HG03196 (cell line): ENCODE measurements at regions not wholly inside any gene's neighbourhood (a gene's known extent, or its start where the extent isn't known, plus 50 kb on each side); places are given as distances from the start of the nearest gene placed in this dataset.

ENCODE experiments used
- ATAC-seq: cut with Tn5 transposase; IDR thresholded peaks from one replicate; pipeline ENCODE4 v1.9.1; 2021; ENCODE audit not compliant: unreplicated experiment

GRCh38 chr18:47418746-47419145 lies 167.3 kb upstream of the SKOR2 start:
- no peak for ATAC-seq

- no peak for ATAC-seq
Measured at GRCh38 chr18:47417807-47418206, 166.3 kb upstream of the SKOR2 start.

GRCh38 chr18:47415881-47416280 lies 164.4 kb upstream of the SKOR2 start:
- ATAC-seq, result no peak

- no peak for ATAC-seq
Measured at GRCh38 chr18:47413327-47413726, 161.9 kb upstream of the SKOR2 start.

GRCh38 chr18:47412924-47413323 lies 161.5 kb upstream of the SKOR2 start:
- no peak for ATAC-seq

GRCh38 chr18:47411159-47411558 lies 159.7 kb upstream of the SKOR2 start:
- ATAC-seq, result no peak

GRCh38 chr18:47410139-47410538 lies 158.7 kb upstream of the SKOR2 start:
- no peak for ATAC-seq

GRCh38 chr18:47409519-47409918 lies 158.1 kb upstream of the SKOR2 start:
- ATAC-seq, result no peak

GRCh38 chr18:47407736-47408135 lies 156.3 kb upstream of the SKOR2 start:
- no peak for ATAC-seq

GRCh38 chr18:47404845-47405244 lies 153.4 kb upstream of the SKOR2 start:
- no peak for ATAC-seq

- ATAC-seq, result no peak
Measured at GRCh38 chr18:47403949-47404348, 152.5 kb upstream of the SKOR2 start.

- no peak for ATAC-seq
Measured at GRCh38 chr18:47403317-47403716, 151.9 kb upstream of the SKOR2 start.

- ATAC-seq, result no peak
Measured at GRCh38 chr18:47399475-47399874, 148.0 kb upstream of the SKOR2 start.

- no peak for ATAC-seq
Measured at GRCh38 chr18:47397671-47398319, 146.3 kb upstream of the SKOR2 start.

- no peak for ATAC-seq
Measured at GRCh38 chr18:47391665-47392064, 140.2 kb upstream of the SKOR2 start.

GRCh38 chr18:47390410-47391024 lies 139.1 kb upstream of the SKOR2 start:
- ATAC-seq, result no peak

GRCh38 chr18:47389210-47389609 lies 137.8 kb upstream of the SKOR2 start:
- ATAC-seq, result no peak

GRCh38 chr18:47387864-47388263 lies 136.4 kb upstream of the SKOR2 start:
- ATAC-seq, result no peak

GRCh38 chr18:47383729-47384128 lies 132.3 kb upstream of the SKOR2 start:
- ATAC-seq, result no peak

- ATAC-seq, result no peak
Measured at GRCh38 chr18:47381975-47382570, 130.6 kb upstream of the SKOR2 start.

GRCh38 chr18:47380153-47380552 lies 128.7 kb upstream of the SKOR2 start:
- no peak for ATAC-seq

GRCh38 chr18:47373465-47373864 lies 122.0 kb upstream of the SKOR2 start:
- no peak for ATAC-seq

- ATAC-seq, result no peak
Measured at GRCh38 chr18:47370052-47370451, 118.6 kb upstream of the SKOR2 start.
